ENCODE measurements at regions not wholly inside any gene's neighbourhood (a gene's known extent, or its start where the extent isn't known, plus 50 kb on each side); places are given as distances from the start of the nearest gene placed in this dataset.
"Not testable (repeated sequence)": the region's sequence is repeated elsewhere in the genome, so short reads cannot be mapped to it uniquely, and the experiment has no call there.

DNA sequence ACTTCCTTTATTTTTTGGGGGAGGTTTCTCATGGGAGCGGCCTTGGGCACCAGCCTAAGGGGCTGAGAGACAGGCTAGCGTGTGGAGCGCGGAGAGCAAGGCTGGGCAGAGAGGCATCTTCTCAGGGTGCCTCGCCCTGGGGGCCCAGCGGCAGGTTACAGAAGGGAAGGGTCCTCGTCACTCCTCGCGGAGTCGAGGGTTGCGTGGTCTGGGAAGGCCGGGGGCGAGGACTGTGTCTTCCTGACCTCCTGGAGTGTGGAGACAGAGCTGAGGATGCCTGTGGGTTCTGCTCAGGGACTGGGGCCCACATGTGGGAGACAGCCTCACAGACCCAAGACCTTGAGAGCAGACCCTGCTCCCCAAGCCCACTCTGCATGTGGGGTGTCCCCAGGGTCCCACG, 79.6 kb upstream of the LRPAP1 start:
- DNase-seq: no peak

DNA sequence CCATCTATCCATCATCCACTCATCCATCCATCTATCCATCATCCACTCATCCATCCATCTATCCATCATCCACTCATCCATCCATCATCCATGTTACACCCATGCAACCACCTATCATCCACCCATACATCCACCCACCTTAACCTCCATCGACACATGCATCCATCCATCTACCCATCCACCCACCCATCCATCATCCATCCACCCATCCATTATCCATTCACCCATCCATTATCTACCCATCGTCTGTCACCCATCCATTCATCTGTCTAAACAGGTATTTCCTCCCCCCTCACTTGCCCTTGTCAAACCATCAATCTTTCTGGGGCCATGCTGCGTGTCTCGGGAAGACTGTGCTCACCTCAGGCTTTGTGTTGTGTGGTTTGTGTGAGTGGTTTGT, 78.6 kb upstream of the LRPAP1 start:
- DNase-seq: not testable (repeated sequence)

DNA sequence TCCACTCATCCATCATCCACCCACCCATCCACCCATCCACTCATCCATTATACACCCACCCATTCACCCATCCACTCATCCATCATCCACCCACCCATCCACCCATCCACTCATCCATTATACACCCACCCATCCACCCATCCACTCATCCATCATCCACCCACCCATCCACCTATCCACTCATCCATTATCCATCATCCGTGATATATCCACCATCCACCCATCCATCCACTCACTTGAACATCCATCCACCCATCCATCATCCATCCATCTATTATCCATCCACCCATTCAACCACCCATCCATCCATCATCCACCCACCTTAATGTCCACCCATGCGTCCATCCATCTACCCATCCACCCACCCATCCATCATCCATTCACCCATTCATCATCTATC, 77.7 kb upstream of the LRPAP1 start:
- DNase-seq: not testable (repeated sequence)

DNA sequence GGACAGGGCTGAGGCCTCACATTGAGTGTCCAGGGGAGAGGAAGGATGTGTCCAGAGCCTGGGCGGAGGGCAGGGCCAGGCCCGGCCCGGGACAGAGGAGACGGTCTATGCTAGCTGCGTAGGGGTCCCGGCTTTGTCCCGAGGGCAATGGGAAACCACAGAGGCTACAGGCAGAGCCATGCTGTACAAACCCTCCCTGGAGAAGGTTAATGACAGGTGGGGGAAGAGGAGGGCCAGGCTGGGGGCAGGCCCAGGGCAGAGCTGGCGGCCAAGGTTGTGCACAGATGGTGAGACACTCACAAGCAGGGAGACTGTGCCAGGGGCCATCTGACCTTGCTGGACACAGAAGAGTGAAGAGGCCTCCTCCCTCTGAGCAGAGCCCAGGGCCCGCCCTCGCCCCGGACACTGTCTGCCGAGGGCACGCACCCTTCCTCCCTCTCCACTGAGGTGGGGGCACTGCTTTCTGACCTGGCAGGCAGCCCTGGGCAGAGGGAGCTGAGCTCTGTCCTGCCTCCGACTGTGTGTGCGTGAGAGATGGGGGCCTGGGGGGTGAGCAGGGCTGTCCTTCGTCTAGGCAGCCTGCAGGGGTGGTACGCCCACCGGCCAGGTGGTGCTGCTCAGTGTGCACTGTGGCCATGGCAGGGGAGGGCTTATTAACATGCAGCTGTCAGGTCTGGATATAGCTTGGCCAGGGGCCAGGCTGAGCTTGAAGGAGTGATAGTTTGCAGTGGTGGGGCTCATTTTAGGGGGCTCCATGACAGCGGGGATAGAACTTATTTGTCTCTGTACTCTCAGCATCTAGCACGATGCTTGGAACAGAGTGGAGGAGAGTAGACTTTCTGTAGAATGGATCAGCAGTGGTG, 75.7 kb upstream of the LRPAP1 start:
- DNase-seq: no peak

DNA sequence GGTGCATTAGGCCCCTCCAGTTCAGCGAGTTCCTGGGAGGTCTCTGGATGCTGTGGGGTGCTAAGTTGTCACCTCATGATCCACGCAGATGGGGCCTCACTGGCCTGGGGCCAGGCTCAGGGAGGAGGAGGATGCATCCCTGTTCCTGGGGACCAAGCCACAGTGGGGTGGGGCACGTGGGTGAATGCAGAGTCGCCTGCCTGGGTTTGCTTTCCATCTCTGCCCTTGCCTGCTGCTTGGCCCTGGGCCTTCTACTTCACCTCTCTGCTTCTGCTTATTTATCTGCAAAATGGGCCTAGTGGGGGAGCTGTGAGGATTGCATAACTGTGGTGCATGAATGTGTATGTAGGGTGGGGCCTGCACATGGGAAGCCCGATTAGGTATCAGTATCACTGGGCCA, 74.6 kb upstream of the LRPAP1 start:
- not testable (repeated sequence) for DNase-seq

DNA sequence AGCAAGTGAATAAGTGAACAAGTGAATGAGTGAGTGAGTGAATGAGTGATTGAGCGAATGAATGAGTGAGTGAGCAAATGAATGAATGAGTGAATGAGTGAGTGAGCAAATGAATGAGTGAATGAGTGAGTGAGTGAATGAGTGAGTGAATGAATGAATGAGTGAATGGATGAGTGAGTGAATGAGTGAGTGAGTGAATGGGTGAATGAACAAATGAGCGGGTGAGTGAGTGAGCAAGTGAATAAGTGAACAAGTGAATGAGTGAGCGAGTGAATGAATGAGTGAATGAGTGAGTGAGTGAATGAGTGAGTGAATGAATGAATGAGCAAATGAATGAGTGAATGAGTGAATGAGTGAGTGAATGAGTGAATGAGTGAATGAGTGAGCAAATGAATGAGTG, 74.0 kb upstream of the LRPAP1 start:
- not testable (repeated sequence) for DNase-seq

DNA sequence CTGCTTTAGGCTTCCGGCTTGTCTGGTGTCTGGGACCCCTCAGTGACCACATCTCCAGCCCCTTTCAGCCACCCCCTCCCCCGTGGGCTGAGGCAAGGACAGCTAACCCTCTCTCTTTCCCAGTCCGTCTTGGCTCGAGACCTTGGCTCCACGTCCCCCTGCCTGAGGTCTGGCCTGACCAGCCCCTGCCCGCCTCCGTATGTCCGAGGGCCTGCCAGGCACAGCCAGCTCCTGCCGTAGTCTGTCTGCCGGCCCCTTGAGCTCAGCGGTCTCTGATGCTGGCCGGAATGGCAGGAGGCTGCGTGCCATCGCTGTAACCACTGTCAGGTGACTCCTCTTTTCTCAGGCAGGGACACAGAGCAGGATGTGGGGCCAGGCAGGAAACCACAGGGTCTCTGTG, 73.3 kb upstream of the LRPAP1 start:
- no peak for DNase-seq

DNA sequence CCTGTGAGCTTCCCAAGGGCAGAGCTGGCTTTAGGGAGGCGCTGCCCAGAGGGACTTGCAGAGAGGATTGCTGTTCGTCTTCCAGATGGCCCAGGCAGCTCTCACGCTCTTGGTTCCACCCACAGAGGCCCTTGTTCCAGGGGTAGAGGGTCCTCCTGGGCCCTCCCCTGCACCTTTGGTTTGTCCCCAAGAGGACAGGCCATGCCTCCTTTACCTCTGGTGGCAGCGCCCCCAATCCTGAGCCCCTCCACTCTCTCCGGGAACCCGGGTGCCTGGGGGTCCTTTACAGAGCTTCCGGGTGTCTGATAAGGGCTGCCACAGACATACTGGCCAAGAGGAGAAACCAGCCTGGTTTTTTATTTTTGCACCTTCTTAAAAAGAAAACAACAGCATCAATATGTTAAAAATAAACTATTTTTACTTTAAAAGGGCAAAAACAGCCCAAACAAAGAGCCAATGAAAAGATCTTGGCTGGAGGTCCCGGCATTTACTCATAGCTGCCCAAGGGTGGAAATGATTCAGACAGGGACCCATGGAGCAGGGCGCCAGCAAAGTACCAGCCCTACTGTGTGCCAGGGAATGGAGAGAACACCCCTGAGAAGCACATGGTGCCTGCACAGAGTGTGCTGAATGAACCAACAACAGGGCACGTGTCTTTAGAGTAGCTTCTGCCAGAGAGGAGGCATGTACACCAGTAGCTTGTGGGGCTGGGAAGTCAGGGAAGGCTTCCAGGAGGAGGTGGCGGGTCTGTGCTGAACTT, 70.8 kb upstream of the LRPAP1 start:
- DNase-seq: not testable (repeated sequence)

DNA sequence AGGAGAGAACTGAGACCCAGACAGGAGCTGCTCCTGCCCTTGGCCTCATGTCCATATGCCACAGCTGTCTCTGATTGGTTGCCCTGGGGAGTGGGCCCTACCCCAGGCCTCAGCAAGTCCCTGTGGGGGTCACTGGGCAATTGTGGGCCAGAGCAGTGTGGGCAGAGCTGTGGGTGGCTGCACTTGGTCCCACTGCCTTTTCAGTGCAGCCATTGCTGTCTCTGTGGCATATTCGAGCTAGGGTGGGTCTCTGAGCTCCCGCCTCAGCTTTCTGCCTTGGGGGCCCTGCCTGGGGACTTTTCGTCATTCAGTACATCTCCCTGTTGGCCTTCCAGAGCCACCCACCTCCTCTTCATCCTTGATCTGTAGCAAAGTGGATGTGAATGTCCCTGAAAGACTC, 69.8 kb upstream of the LRPAP1 start:
- no peak for DNase-seq

DNA sequence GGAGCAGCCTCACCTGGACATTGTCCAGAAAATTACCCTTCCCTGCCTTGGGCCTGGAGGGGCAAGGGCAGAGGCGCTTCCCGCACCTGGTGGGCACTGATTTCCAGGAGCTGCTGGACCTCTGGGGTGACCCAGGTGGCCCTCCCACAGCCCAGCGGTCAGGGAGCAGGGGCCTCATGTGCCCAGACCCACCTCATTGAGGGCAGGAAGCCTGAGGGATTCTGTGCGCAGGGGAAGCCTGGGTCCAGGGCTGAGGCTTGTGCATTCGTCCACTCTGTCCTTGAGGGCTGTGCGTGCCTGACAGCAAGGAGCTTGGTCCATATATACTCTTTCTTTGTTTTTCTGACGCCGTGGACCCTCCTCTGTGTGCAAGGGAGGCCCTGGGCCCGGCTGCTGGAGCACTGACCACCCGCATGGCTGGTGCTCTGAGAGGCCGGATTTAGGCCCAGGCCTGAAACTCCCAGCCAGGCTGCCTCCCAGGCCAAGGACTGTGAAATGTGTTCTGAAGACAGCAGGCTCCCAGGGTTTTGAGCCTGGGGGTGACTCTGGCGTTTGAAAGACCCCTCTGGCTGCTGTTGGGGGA, 69.0 kb upstream of the LRPAP1 start:
- not testable (repeated sequence) for DNase-seq

DNA sequence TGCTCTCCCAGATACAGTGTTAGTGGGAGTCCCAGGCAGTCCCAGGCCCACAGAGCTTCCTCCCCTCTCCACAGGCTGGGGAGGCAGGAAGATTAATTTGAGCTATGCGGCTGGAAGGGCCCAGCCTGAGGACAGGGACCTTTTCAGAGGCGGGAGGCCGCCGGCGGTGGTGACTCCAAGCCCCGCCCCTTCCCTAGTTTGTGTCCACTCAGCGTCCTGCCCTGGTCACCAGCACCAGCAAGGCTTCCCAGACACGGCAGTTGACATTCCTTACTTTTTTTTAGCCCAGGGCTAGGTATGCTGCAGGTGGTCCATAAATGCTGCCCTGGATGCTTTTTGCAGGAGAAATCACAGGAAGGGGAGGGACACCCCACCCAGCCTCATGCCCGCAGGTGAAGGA, 67.7 kb upstream of the LRPAP1 start:
- no peak for DNase-seq

DNA sequence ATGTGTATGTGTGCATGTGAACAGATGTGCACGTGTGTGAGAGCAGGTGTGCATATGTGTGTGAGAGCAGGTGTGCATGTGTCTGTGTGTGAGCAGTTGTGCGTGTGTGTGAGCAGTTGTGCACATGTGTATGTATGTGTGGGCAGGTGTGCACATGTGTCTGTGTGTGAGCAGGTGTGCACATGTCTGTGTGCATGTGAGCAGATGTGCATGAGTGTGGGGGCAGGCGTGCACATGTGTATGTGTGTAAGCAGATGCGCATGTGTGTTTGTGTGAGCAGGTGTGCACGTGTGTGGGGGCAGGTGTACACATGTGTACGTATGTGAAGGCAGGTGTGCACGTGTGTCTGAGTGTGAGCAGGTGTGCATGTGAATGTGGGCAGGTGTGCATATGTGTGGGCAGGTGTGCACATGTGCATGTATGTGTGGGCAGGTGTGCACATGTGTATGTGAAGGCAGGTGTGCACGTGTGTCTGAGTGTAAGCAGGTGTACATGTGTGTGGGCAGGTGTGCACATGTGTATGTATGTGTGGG, 66.5 kb upstream of the LRPAP1 start:
- no peak for DNase-seq

DNA sequence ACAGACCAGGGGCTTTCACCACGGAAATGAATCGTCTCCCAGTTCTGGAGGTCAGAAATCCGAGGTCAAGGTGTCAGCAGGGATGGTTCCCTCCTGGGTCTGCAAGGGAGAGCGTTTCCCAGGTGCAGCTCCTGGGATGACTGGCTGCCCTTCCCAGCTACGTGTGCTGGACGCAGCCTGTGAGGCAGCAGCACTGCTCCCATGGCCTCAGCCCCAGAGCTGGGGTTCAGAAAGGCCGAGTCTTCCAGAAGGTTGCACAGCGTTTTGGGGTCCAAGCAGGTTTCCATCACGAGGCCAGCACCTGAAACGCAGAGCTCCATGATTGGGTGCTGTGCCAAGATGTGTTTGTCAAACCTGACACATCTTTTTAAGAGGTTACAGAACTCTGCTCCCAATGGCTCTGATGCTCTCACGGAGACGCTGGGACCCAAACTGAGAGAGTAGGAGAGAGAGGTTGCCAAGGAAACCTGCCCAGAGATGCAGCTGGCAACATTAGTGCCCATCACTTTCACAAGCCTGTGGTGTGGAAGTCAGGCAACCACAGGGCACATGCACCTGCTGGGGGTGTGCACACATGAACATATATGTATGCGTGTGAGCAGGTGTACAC, 65.8 kb upstream of the LRPAP1 start:
- not testable (repeated sequence) for DNase-seq

DNA sequence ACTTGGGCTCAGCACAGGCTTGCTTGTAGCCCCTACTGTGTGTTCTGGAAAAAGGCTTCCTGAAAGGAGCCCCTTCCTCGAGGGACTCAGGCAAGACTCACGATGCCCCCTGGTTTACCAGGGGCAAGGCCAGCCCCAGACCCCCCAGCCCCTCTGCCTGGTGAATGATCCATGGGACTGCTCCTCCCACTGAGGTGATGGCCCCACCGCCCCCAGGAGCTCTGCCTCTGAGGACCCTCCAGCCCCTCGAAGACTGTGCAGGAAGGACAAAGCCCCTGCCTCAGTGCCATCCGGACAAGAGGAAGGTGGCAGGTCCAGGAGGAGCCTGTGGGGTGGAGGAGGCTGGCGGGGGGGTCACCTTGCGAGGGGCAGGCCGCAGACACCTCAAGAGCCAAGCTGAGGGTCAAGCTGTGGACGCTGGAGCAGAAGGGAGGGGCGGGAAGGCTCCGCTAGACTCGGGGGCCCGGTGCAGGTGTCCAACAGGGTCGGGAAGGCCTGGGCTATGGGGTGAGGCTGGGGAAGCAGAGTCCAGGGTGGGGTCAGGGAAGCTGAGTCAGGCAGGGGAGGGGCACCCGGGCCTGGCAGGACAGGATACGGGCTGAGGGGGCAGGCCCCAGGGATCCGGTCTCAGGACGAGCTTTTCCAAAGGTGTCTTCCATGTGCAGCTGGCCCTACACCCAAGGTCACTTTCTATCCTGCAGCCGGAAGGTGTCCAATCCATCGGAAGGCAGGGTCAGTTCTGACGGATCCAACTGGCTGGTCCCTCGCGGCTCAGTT, 64.9 kb upstream of the LRPAP1 start:
- not testable (repeated sequence) for DNase-seq

DNA sequence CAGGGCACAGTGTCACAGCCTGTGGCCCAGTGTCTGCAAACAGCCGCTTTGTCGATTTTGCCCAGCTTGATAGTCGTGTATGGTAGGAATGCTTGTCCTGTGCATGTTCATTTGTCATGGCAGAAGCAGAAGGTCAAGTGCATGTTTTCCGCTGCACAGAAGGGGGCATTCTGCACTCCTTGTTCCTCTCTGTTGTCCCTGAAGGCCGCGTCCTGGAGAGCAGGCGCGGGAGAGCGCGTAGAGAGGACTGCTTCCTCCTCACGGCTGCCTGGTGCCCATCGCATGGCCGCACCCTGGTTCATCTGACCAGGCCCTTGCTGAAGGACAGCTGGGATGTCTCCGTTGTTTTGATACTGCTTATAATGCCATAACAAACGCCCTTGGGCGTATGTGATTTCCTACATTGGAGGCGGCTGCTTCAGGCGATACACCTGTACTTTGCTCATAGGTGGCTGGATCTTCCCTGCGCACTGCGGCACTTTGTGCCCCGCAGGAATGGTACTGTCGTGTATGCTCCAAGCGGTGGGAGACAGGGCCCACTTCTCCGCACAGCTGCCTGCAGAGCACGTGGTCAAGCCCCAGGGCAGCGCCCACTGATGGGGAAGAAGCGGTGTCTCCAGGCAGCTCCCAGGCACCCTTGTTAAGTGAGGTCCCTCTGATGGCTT, 63.5 kb upstream of the LRPAP1 start:
- DNase-seq: not testable (repeated sequence)

DNA sequence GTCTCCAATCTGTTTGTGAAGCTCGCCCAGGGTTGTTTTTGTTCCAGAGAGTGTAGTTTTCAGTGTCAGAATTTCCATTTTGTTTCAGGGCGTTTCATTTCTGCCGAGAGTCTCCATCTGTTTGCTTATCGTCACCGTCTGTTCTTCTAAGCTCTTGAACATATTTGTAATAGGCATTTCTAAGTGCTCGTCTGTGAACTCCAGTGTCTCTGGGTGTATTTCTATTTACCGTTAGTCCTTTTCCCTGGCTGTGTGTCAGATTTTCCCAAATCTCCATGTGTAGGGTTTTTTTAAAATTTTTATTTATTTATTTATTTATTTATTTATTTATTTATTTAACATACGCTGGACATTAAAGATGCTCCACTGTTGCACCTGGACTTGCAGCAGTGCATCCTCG, 62.5 kb upstream of the LRPAP1 start:
- not testable (repeated sequence) for DNase-seq

DNA sequence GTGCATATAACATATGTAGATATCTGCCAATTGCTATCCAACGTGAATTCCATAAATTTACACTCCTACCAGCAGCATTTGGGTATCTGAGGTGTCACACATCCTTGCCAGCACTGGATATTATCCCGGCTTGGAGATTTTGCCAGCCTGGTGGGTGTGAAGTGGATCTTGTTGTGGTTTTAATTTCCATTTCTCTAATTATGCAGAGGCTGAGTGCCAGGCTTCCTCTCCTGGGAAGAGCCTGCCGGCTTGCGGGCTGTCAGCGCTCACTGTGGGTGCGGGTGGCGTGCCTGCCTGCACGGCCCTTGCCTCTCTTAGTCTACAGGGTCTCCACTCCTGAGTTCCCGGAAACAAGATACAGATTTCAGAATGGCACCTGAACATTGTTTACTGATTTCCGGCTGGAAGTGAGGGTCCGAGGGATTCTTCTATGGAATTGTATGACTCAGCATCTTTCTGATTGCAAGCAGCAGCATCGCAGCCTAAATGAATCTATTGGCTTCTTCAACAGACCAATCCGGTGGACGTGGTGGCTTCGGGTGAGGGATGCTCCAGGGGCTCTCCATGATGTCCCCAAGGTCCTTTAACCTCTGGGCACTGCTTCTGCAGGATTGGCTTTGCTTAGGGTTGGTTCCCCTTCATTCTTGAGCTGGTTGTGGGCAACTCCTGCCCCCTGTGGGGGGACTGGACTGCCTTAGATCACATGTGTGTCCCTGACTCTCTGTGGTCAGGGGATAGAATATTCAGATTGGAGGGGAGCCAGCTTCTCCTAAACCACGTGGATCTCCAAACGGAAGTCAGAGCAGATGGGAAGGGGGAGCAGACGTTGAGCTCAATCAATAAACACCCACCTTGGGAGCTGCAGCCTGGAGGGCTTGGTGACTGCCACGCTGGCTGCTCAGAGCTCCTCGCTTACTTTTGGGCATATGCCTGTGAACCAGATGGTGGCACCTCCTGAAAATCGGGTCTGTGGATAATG, 58.0 kb upstream of the LRPAP1 start:
- DNase-seq: not testable (repeated sequence)

DNA sequence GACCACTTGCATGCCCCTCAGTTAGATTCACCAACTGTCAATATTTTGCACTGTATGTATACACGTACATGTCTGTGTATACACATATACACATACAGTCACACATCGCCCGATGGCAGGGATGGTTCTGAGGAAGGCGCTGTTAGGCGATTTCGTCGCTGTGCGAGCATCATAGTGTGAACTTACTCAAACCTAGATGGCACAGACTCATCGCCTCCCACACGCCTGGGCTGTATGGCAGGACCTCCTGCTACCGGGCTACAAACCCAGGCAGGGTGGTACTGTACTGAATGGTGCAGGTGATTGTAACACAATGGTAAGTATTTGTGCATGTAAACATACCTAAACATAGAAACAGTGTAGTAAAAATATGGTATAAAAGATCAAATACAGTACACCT, 57.2 kb upstream of the LRPAP1 start:
- not testable (repeated sequence) for DNase-seq

DNA sequence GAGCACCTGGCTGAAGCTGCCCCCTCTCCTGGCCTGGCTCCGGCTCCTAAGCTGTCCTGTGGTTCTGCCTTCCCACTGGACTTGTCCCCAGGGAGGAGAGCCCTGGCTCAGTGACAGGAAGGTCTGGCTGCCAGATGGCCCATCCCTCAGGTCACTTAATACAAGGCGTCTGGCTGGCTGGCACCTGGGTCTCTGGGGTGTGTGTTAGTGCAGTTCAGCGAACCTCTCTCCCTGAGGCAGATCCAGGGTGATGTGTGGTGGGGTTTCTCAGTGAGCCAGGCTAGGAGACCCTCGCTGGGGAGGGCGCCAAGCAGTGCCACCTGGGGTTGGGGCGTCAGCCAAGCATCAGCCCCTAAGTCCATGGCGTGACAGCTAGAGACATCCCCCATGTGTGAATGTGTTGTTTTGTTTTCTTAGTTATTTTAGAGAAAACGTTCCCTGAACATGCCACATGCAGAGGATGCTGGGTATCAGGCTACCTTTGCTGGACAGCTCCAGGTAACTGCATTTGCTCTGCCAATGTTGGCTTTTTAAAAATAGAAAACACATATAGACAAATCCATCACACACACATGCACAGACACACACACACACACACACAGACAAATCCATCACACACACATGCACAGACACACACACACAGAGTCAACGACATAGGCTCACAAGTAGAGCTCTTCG, 56.4 kb upstream of the LRPAP1 start:
- DNase-seq: not testable (repeated sequence)

DNA sequence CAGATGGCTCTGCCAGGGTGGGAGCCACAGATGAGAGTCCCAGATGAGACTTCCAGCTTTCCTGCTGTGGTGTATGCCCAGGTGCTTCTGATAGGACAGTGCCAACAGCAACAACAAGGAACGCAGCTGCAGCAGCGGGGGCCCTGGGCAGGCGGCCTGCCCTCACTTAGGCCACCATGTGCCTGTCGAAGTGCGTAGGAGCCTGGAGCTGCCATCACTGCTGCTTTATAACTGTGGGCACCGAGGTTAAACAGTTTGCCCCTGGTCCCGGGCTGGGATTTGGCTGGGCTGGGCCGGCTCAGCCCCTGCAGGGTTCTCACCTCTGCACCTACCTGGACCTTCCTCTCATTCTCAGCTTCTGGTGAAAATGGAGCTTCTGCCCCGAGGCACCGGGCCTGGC, 54.4 kb upstream of the LRPAP1 start:
- not testable (repeated sequence) for DNase-seq
